Upper lobe of left lung (tissue), 6 donors: ENCODE measurements at regions not wholly inside any gene's neighbourhood (a gene's known extent, or its start where the extent isn't known, plus 50 kb on each side); places are given as distances from the start of the nearest gene placed in this dataset.
A peak's percentile ranks its signal among the peaks of the same experiment; 100 is the strongest.
"Not testable (repeated sequence)": the region's sequence is repeated elsewhere in the genome, so short reads cannot be mapped to it uniquely, and the experiment has no call there.

Source experiments
- ATAC-seq, 2 donors: fragments of 200-7000 bp; cut with Tn5 transposase; one replicate each; pipeline ENCODE4 v1.9.1; 2022; ENCODE audit warnings: mild to moderate bottlenecking in 2 of 2, moderate library complexity in 2 of 2; ENCODE audit not compliant: low FRiP score in 2 of 2
- DNase-seq, 2 donors: peaks; one replicate each; pipeline ENCODE4 v3.0.0-alpha.2; 2019 to 2020
- H3K27ac ChIP-seq, 4 donors: fragments of 200-600 bp; sonication (generic); one replicate each; pipeline ENCODE4 v1.5.1; 2016 to 2019
- H3K27me3 ChIP-seq, 4 donors: fragments of 200-600 bp; sonication (generic); one replicate each; pipeline ENCODE4 v1.5.1; 2017 to 2019
- H3K36me3 ChIP-seq, 4 donors: fragments of 200-600 bp; sonication (generic); one replicate each; pipeline ENCODE4 v1.5.1; 2016 to 2019
- H3K4me1 ChIP-seq, 4 donors: fragments of 200-600 bp; sonication (generic); one replicate each; pipeline ENCODE4 v1.5.1; 2018 to 2019
- H3K4me3 ChIP-seq, 4 donors: fragments of 200-600 bp; sonication (generic); one replicate each; pipeline ENCODE4 v1.5.1; 2017 to 2019; ENCODE audit warnings: mild to moderate bottlenecking in 2 of 4, moderate library complexity in 1 of 4
- H3K9me3 ChIP-seq, 4 donors: fragments of 200-600 bp; sonication (generic); one replicate each; pipeline ENCODE4 v1.5.1; 2018 to 2019
- WGBS, 2 donors: methylation state at CpG; one replicate each; pipeline ENCODE4 v1.1.5; 2017 to 2018; 5-methylcytosine and 5-hydroxymethylcytosine counted together
- small RNA-seq, 4 donors: library from RNA; depleted of rRNA; stranded (forward); fragments of <200 nt; gene quantifications; one replicate each; pipeline ENCODE3, GENCODE V24; 2016
- donor health status: DM: no; HTN: no; CAD: no; lungs with moderate emphysema.
- donor health status: DM: no; HTN: yes; CAD: no; lungs with severe emphysema.

- H3K36me3 ChIP-seq, H3K4me1 ChIP-seq, H3K9me3 ChIP-seq, H3K27me3 ChIP-seq, DNase-seq, H3K4me3 ChIP-seq, H3K27ac ChIP-seq, ATAC-seq: not testable (repeated sequence)
- no CpG with 5 or more reads among the region's 6 CpGs for WGBS, 2 donors
Observed at GRCh38 chr2:89318990-89319389, 627.5 kb downstream of the RPIA start.

- not testable (repeated sequence) for DNase-seq, ATAC-seq, H3K4me1 ChIP-seq, H3K27ac ChIP-seq, H3K9me3 ChIP-seq, H3K27me3 ChIP-seq, H3K4me3 ChIP-seq, H3K36me3 ChIP-seq
- 41 to 56% methylated on average over 2 to 4 of the region's 7 CpGs for WGBS, 2 donors
Observed at GRCh38 chr2:89325894-89326293, 634.4 kb downstream of the RPIA start.

GRCh38 chr2:89326455-89326854 is 635.0 kb downstream of the RPIA start:
- H3K4me3 ChIP-seq, result not testable (repeated sequence)
- no CpG with 5 or more reads among the region's 2 CpGs for WGBS, 2 donors

GRCh38 chr2:89328790-89329189 is 637.3 kb downstream of the RPIA start:
- H3K4me1 ChIP-seq, DNase-seq, H3K36me3 ChIP-seq, ATAC-seq, H3K27ac ChIP-seq, H3K4me3 ChIP-seq, H3K9me3 ChIP-seq, H3K27me3 ChIP-seq: not testable (repeated sequence)
- WGBS, 2 donors, result no CpG with 5 or more reads among the region's 1 CpG

More at GRCh38 chr2:89326455-89326854, 635.0 kb downstream of the RPIA start:
- not testable (repeated sequence) for H3K36me3 ChIP-seq, H3K27ac ChIP-seq, H3K27me3 ChIP-seq, DNase-seq, H3K4me1 ChIP-seq, H3K9me3 ChIP-seq
- peak in 1 of 2 donors; percentile 51 for ATAC-seq

Small RNA genes in the stretch of these regions (small RNA-seq; reads per million reads assigned to genes)
- gene IGKJ1, result 0 reads per million in 4 donors
- 0 to 0.22 (median 0) reads per million in 4 donors for gene IGKJ3
- gene IGKJ4, result 0 reads per million in 4 donors
- gene IGKJ5, result 0 to 0.79 (median 0.11) reads per million in 4 donors
- gene IGKV1-35, result 0 reads per million in 4 donors
- gene IGKV2-19, result 0 reads per million in 4 donors
- 0 reads per million in 4 donors for gene IGKV2-36
- 0 reads per million in 4 donors for gene IGKV2-38
- 0 reads per million in 4 donors for gene IGKV3-25
- 0 reads per million in 4 donors for gene IGKV7-3
- 0 reads per million in 4 donors for gene MIR4436A
